Body of pancreas (tissue), 4 donors: ENCODE measurements at regions not wholly inside any gene's neighbourhood (a gene's known extent, or its start where the extent isn't known, plus 50 kb on each side); places are given as distances from the start of the nearest gene placed in this dataset.

Experiments used
- POLR2A ChIP-seq, 3 donors: fragments of 450-650 bp; IDR thresholded peaks; one replicate each; pipeline ENCODE4 v1.6.1; 2016; ENCODE audit warnings: antibody characterized with exemption in 3 of 3, mild to moderate bottlenecking in 2 of 3
- TF ChIP-seq, protein P1 (sequence below), 7 experiments: fragments of 450-650 bp in 4 of 7; fragments of 200-600 bp in 3 of 7; sonication (generic) in 3 of 7; IDR thresholded peaks; one replicate each; pipeline ENCODE4 v1.5.1; 2016 to 2019; ENCODE audit warnings: antibody characterized with exemption in 7 of 7

DNA sequence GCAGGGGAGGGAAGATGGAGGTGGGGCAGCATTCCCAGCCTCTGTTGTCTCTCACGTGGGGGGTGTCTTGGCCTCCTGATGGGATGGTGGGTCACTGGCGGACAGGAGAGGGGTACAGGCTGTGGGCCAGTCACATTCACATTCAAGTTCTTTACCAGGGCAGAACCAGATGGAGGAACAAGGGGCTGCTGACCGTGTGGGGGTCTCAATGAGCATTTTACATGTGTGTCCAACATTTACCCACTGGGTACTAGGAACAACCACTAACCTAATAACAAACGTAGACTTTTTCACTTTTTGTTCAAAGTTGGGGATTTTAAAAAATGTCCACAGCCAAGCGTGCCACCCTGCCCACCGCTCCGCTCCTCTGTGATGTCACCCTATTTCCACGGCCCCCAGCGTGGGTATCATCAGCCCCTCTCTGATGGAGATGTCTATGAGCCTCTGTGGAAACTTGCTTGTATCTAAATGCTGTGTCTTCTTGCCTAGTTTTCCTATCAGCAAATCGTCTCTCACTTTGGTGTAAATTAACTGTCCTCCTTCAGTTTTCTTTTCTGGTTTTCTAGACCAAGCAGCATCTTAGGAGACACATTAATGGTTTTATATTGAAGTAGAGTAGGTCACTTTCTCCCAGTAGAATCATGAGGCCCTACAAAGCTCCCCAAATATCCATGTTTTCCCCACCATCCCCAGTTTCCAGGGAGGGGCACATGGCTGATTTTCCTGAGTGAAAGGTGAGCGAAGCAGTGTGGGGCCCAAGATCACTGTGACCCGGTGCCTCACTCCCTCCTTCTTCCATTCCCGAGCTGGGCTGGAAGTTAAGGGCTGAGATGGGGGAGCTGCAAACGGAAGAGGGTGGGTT, 936.7 kb downstream of the BRD1 start:
- TF ChIP-seq, protein P1, sequence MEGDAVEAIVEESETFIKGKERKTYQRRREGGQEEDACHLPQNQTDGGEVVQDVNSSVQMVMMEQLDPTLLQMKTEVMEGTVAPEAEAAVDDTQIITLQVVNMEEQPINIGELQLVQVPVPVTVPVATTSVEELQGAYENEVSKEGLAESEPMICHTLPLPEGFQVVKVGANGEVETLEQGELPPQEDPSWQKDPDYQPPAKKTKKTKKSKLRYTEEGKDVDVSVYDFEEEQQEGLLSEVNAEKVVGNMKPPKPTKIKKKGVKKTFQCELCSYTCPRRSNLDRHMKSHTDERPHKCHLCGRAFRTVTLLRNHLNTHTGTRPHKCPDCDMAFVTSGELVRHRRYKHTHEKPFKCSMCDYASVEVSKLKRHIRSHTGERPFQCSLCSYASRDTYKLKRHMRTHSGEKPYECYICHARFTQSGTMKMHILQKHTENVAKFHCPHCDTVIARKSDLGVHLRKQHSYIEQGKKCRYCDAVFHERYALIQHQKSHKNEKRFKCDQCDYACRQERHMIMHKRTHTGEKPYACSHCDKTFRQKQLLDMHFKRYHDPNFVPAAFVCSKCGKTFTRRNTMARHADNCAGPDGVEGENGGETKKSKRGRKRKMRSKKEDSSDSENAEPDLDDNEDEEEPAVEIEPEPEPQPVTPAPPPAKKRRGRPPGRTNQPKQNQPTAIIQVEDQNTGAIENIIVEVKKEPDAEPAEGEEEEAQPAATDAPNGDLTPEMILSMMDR (IDR thresholded peaks at IDR 0.05): no peak
- TF ChIP-seq POLR2A (IDR thresholded peaks at IDR 0.05): no peak
